CD4-positive, alpha-beta T cell (primary cell): ENCODE measurements at regions not wholly inside any gene's neighbourhood (a gene's known extent, or its start where the extent isn't known, plus 50 kb on each side); places are given as distances from the start of the nearest gene placed in this dataset.

Experiments used
- ATAC-seq: fragments of 200-7000 bp; cut with Tn5 transposase; one replicate; pipeline ENCODE4 v1.10.0; 2022; ENCODE audit warnings: mild to moderate bottlenecking; ENCODE audit not compliant: poor library complexity
- CTCF ChIA-PET: fragments of 350-600 bp; sonication (Branson Sonifier 250); formaldehyde crosslinking; loops from one replicate; lab custom pipeline; 2021; ENCODE audit warnings: antibody characterized with exemption, inconsistent platforms; lab: Charles Lee
- POLR2A ChIA-PET: fragments of 350-600 bp; sonication (Branson Sonifier 250); formaldehyde crosslinking; loops from one replicate; lab custom pipeline; 2021; ENCODE audit warnings: antibody characterized with exemption, inconsistent platforms; lab: Charles Lee
- DNase-seq, 14 experiments: peaks; one replicate each; pipeline ENCODE4 v3.0.0-alpha.2; 2013 to 2020; ENCODE audit warnings: mixed read lengths in 2 of 14
- H3K27ac ChIP-seq, 2 donors: one replicate each; pipeline versions ENCODE4 v1.5.1 to v1.7.0; 2013; ENCODE audit warnings: low read length in 2 of 2, low read depth in 1 of 2, mild to moderate bottlenecking in 1 of 2
- H3K27me3 ChIP-seq, 2 experiments: 1 replicate in 1 of 2; 2 replicates in 1 of 2; pipeline versions ENCODE4 v1.6.1 to v1.7.0; 2013; ENCODE audit warnings: low read length in 2 of 2, control low read depth in 1 of 2, mild to moderate bottlenecking in 1 of 2, moderate library complexity in 1 of 2; ENCODE audit not compliant: insufficient read depth in 2 of 2, control insufficient read depth in 1 of 2
- H3K36me3 ChIP-seq: one replicate; pipeline ENCODE4 v1.6.1; 2013; ENCODE audit warnings: low read length, control low read depth; ENCODE audit not compliant: insufficient read depth
- H3K4me1 ChIP-seq: one replicate; pipeline ENCODE4 v1.6.1; 2013; ENCODE audit warnings: low read length, control low read depth; ENCODE audit not compliant: insufficient read depth
- H3K4me3 ChIP-seq: one replicate; pipeline ENCODE4 v1.5.1; 2013; ENCODE audit warnings: mild to moderate bottlenecking, low read length, moderate library complexity
- H3K9me3 ChIP-seq, 2 experiments: 1 replicate in 1 of 2; 2 replicates in 1 of 2; pipeline versions ENCODE4 v1.6.1 to v1.7.0; 2013; ENCODE audit warnings: low read length in 2 of 2, mild to moderate bottlenecking in 2 of 2, control low read depth in 1 of 2, moderate library complexity in 1 of 2; ENCODE audit not compliant: control insufficient read depth in 1 of 2, insufficient read depth in 1 of 2
- H3K27ac Mint-ChIP-seq: one replicate; pipeline ENCODE4 v1.8.0; 2020; ENCODE audit warnings: mixed read lengths
- H3K27me3 Mint-ChIP-seq: one replicate; pipeline ENCODE4 v1.8.0; 2021; ENCODE audit warnings: mixed read lengths
- H3K36me3 Mint-ChIP-seq: one replicate; pipeline ENCODE4 v1.8.0; 2021; ENCODE audit warnings: low read depth, mixed read lengths
- H3K4me1 Mint-ChIP-seq: one replicate; pipeline ENCODE4 v1.8.0; 2021; ENCODE audit warnings: low read depth, mixed read lengths
- H3K4me3 Mint-ChIP-seq: one replicate; pipeline ENCODE4 v1.8.0; 2020; ENCODE audit warnings: mild to moderate bottlenecking, mixed read lengths
- H3K9me3 Mint-ChIP-seq: one replicate; pipeline ENCODE4 v1.8.0; 2020; ENCODE audit warnings: mixed read lengths
- CTCF ChIP-seq: fragments of 200-600 bp; IDR thresholded peaks from one replicate; pipeline ENCODE4 v1.8.0; 2022; ENCODE audit warnings: antibody characterized with exemption, mild to moderate bottlenecking
- intact Hi-C, 2 experiments: fragments of 100-400 bp; cut with DNase I in 1 of 2; cut with micrococcal nuclease in 1 of 2; formaldehyde crosslinking; loops; one replicate each; pipeline versions ENCODE4 v1.15.1 to v1.9.0; 2023 to 2025; cut with DNase I, micrococcal nuclease

DNA sequence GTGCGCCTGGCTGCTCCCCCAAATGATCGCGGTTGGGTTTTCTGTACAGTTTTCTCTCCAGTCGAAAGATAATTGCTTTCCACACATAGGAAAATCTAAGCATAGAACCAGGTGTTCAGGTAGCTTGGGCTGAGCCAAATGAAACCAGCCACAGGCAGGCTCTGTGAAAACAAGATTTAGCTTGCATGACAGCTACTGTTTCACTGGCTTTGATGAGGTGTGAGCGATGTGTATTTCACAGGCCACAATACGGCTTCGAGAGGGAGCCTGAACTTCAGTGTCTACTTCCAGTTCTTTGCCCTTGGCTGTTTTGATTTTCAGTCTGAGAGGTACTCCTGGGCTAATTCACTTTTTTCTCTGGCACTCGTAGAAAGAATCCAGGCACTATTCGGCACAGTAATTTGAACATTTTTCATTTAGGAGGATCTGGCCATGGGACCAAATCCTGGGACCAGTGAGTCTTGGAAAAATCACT, 110.5 kb downstream of the JCAD start:
- Histone ChIP-seq H3K4me1 (no peaks in the 10 kb centered on the region), H3K27me3 (no peaks in the 10 kb centered on the region), H3K9me3 (no peaks in the 10 kb centered on the region), H3K27ac (no peak overlapping the region), H3K36me3 (no peaks in the 10 kb centered on the region), H3K4me3 (no peak overlapping the region)
- H3K27me3 Mint-ChIP-seq: peaks cover 4% of the 10 kb centered on the region
- intact Hi-C loops: no loop called here
- H3K27ac Mint-ChIP-seq: no peak overlapping the region
- DNase-seq (no peak), ATAC-seq (no peak)
- H3K4me1 Mint-ChIP-seq: no peaks in the 10 kb centered on the region
- ChIA-PET POLR2A (no interaction called here), CTCF (no interaction called here)
- H3K36me3 Mint-ChIP-seq: no peaks in the 10 kb centered on the region
- H3K9me3 Mint-ChIP-seq: no peaks in the 10 kb centered on the region
- no peak overlapping the region for H3K4me3 Mint-ChIP-seq
- no peak for TF ChIP-seq CTCF

DNA sequence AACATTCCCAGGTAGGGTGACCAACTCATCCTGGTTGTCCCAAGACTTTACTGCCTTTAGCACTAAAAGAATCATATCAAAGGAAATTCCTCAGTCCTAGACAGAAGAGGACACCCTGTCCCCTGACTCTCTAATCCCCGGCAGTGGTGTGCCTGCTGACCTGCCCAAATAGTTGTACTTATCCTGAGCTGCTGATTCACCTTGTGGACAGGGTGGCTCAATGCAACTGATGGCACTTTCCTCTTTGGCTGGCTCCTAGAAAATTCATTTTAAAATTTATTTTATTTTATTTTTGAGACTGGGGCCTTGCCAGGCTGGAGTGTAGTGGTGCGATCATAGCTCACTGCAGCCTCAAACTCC, 111.7 kb downstream of the JCAD start:
- H3K9me3 ChIP-seq: no peaks in the 10 kb centered on the region
- no peak for DNase-seq
- H3K4me1 ChIP-seq: no peaks in the 10 kb centered on the region
- no peaks in the 10 kb centered on the region for H3K9me3 Mint-ChIP-seq
- intact Hi-C loops: no loop called here
- peaks cover 4% of the 10 kb centered on the region for H3K27me3 Mint-ChIP-seq
- ChIA-PET POLR2A (no interaction called here), CTCF (no interaction called here)
- H3K36me3 Mint-ChIP-seq: no peaks in the 10 kb centered on the region
- no peaks in the 10 kb centered on the region for H3K27me3 ChIP-seq
- H3K4me3 ChIP-seq: no peak overlapping the region
- no peak overlapping the region for H3K4me3 Mint-ChIP-seq
- H3K36me3 ChIP-seq: no peaks in the 10 kb centered on the region
- no peak overlapping the region for H3K27ac Mint-ChIP-seq
- TF ChIP-seq CTCF: no peak
- no peak overlapping the region for H3K27ac ChIP-seq
- ATAC-seq: no peak
- no peaks in the 10 kb centered on the region for H3K4me1 Mint-ChIP-seq

- ChIA-PET POLR2A (no interaction called here), CTCF (no interaction called here)
- no peaks in the 10 kb centered on the region for H3K4me1 ChIP-seq
- Mint-ChIP-seq H3K4me3 (no peak overlapping the region), H3K4me1 (no peaks in the 10 kb centered on the region), H3K36me3 (no peaks in the 10 kb centered on the region), H3K9me3 (no peaks in the 10 kb centered on the region), H3K27me3 (no peaks in the 10 kb centered on the region), H3K27ac (no peak overlapping the region)
- DNase-seq: no peak
- no peaks in the 10 kb centered on the region for H3K27me3 ChIP-seq
- no peaks in the 10 kb centered on the region for H3K9me3 ChIP-seq
- H3K4me3 ChIP-seq: no peak overlapping the region
- TF ChIP-seq CTCF: no peak
- H3K27ac ChIP-seq: no peak overlapping the region
- no peak for ATAC-seq
- intact Hi-C loops: no loop called here
- no peaks in the 10 kb centered on the region for H3K36me3 ChIP-seq
These were observed 112.3 kb downstream of the JCAD start for GRCh38 chr10:29946953-29947700.
